GM23248 (cell line): ENCODE measurements at regions not wholly inside any gene's neighbourhood (a gene's known extent, or its start where the extent isn't known, plus 50 kb on each side); places are given as distances from the start of the nearest gene placed in this dataset.

Experiments
- DNase-seq: peaks from one replicate; pipeline ENCODE4 v3.0.0-alpha.2; 2015
- H2AFZ ChIP-seq: fragments of 200-600 bp; sonication (generic); 2 replicates; pipeline ENCODE4 v1.6.1; 2016; ENCODE audit warnings: antibody characterized with exemption
- H3F3A ChIP-seq: fragments of 200-600 bp; sonication (generic); 2 replicates; pipeline ENCODE4 v1.6.1; 2016; ENCODE audit warnings: mild to moderate bottlenecking, antibody characterized with exemption, mixed run types; ENCODE audit not compliant: insufficient read depth
- H3K27ac ChIP-seq: fragments of 200-600 bp; sonication (generic); 2 replicates; pipeline ENCODE4 v1.5.1; 2016; ENCODE audit warnings: mild to moderate bottlenecking
- H3K27me3 ChIP-seq: fragments of 200-600 bp; sonication (generic); replicated peaks from 2 replicates; pipeline ENCODE4 v1.6.1; 2016; ENCODE audit warnings: mild to moderate bottlenecking; ENCODE audit not compliant: insufficient read depth
- H3K36me3 ChIP-seq: fragments of 200-600 bp; sonication (generic); 2 replicates; pipeline ENCODE4 v1.6.1; 2016; ENCODE audit warnings: low read depth, mild to moderate bottlenecking
- H3K4me1 ChIP-seq: fragments of 200-600 bp; sonication (generic); 2 replicates; pipeline ENCODE4 v1.6.1; 2016; ENCODE audit warnings: mild to moderate bottlenecking; ENCODE audit not compliant: insufficient read depth
- H3K4me2 ChIP-seq: fragments of 200-600 bp; sonication (generic); one replicate; pipeline ENCODE4 v1.6.1; 2016; ENCODE audit warnings: mild to moderate bottlenecking; ENCODE audit not compliant: unreplicated experiment
- H3K4me3 ChIP-seq: fragments of 200-600 bp; sonication (generic); 2 replicates; pipeline ENCODE4 v1.5.1; 2016; ENCODE audit warnings: mild to moderate bottlenecking
- H3K79me2 ChIP-seq: fragments of 200-600 bp; sonication (generic); 2 replicates; pipeline ENCODE4 v1.6.1; 2016; ENCODE audit warnings: mild to moderate bottlenecking; ENCODE audit not compliant: insufficient read depth
- H3K9ac ChIP-seq: fragments of 200-600 bp; sonication (generic); 2 replicates; pipeline ENCODE4 v1.6.1; 2016; ENCODE audit warnings: mild to moderate bottlenecking
- H3K9me2 ChIP-seq: fragments of 200-600 bp; sonication (generic); 2 replicates; pipeline ENCODE4 v1.6.1; 2016; ENCODE audit warnings: mixed run types, mild to moderate bottlenecking, moderate library complexity; ENCODE audit not compliant: insufficient read depth
- H3K9me3 ChIP-seq: fragments of 200-600 bp; sonication (generic); one replicate; pipeline ENCODE4 v1.6.1; 2017; ENCODE audit warnings: low read depth
- H4K20me1 ChIP-seq: fragments of 200-600 bp; sonication (generic); 2 replicates; pipeline ENCODE4 v1.6.0; 2016; ENCODE audit not compliant: insufficient read depth
- EZH2 ChIP-seq: fragments of 200-600 bp; sonication (generic); IDR thresholded peaks from 2 replicates; pipeline ENCODE4 v1.6.1; 2018; ENCODE audit warnings: antibody characterized with exemption, mild to moderate bottlenecking; ENCODE audit not compliant: insufficient read depth, poor library complexity, severe bottlenecking
- EZH2phosphoT487 ChIP-seq: fragments of 200-600 bp; sonication (generic); IDR thresholded peaks from 2 replicates; pipeline ENCODE4 v1.6.1; 2018; ENCODE audit warnings: antibody characterized with exemption, moderate library complexity, mild to moderate bottlenecking, low read depth; ENCODE audit not compliant: insufficient read depth
- WGBS, 2 experiments: methylation state at CpG; one replicate each; pipeline ENCODE4 v1.1.6; 2015 to 2017; ENCODE audit warnings: low lambda C conversion rate in 2 of 2, low coverage in 1 of 2; ENCODE audit errors: missing lambda C conversion rate in 2 of 2; 5-methylcytosine and 5-hydroxymethylcytosine counted together
- in situ Hi-C: fragments of 300-500 bp; cut with MboI; formaldehyde crosslinking; loops from 2 replicates; pipeline ENCODE4 v1.15.0; 2020

- Histone ChIP-seq H3K4me2 (peak overlapping the region; percentile 98), H3K79me2 (no peaks in the 10 kb centered on the region), H3K36me3 (no peaks in the 10 kb centered on the region), H3K9me2 (no peaks in the 10 kb centered on the region), H4K20me1 (no peaks in the 10 kb centered on the region), H3F3A (peaks cover 32% of the 10 kb centered on the region), H3K4me3 (peak overlapping the region; percentile 77), H3K27ac (peak overlapping the region; percentile 30), H3K9ac (peak overlapping the region; percentile 52), H3K4me1 (no peaks in the 10 kb centered on the region), H3K9me3 (no peaks in the 10 kb centered on the region), H2AFZ (peak overlapping the region; percentile 92), H3K27me3 (no peaks in the 10 kb centered on the region)
- 1 to 2% methylated on average over 28 of the region's 28 CpGs for WGBS, 2 experiments
- in situ Hi-C loops, result no loop called here
- TF ChIP-seq EZH2 (no peak), EZH2phosphoT487 (no peak)
- peak; percentile 79 for DNase-seq
These were observed 215.2 kb upstream of the ZNF184 start for GRCh38 chr6:27688014-27688586.

- H3K9me3 ChIP-seq, result no peaks in the 10 kb centered on the region
- H3K27me3 ChIP-seq, result no peaks in the 10 kb centered on the region
- H3K79me2 ChIP-seq, result no peaks in the 10 kb centered on the region
- H3F3A ChIP-seq, result peaks cover 32% of the 10 kb centered on the region
- H3K4me1 ChIP-seq, result no peaks in the 10 kb centered on the region
- peak overlapping the region; percentile 30 for H3K27ac ChIP-seq
- peak overlapping the region; percentile 92 for H2AFZ ChIP-seq
- WGBS, 2 experiments, result 4% methylated on average over 42 to 43 of the region's 43 CpGs
- no peaks in the 10 kb centered on the region for H3K9me2 ChIP-seq
- TF ChIP-seq EZH2 (no peak), EZH2phosphoT487 (no peak)
- H3K4me3 ChIP-seq, result peak overlapping the region; percentile 77
- H3K4me2 ChIP-seq, result peak overlapping the region; percentile 98
- peak overlapping the region; percentile 52 for H3K9ac ChIP-seq
- DNase-seq, result peak; percentile 90
- in situ Hi-C loops, result no loop called here
- H3K36me3 ChIP-seq, result no peaks in the 10 kb centered on the region
- no peaks in the 10 kb centered on the region for H4K20me1 ChIP-seq
These were observed 214.5 kb upstream of the ZNF184 start for GRCh38 chr6:27687154-27688013.

GRCh38 chr6:27685279-27685678, 212.4 kb upstream of the ZNF184 start:
- no peaks in the 10 kb centered on the region for H3K9me2 ChIP-seq
- H2AFZ ChIP-seq, result no peak overlapping the region
- peaks cover 5% of the 10 kb centered on the region for H3K27me3 ChIP-seq
- no peaks in the 10 kb centered on the region for H3K36me3 ChIP-seq
- WGBS, 2 experiments, result 39 to 42% methylated on average over 8 of the region's 8 CpGs
- H3F3A ChIP-seq, result peaks cover 40% of the 10 kb centered on the region
- H4K20me1 ChIP-seq, result no peaks in the 10 kb centered on the region
- no peaks in the 10 kb centered on the region for H3K79me2 ChIP-seq
- H3K4me2 ChIP-seq, result no peak overlapping the region
- H3K4me1 ChIP-seq, result no peaks in the 10 kb centered on the region
- no peak overlapping the region for H3K4me3 ChIP-seq
- DNase-seq, result no peak
- TF ChIP-seq EZH2phosphoT487 (no peak), EZH2 (no peak)
- H3K9me3 ChIP-seq, result no peaks in the 10 kb centered on the region
- no peak overlapping the region for H3K9ac ChIP-seq
- in situ Hi-C loops, result no loop called here
- H3K27ac ChIP-seq, result no peak overlapping the region

- no peak for TF ChIP-seq EZH2
- TF ChIP-seq EZH2phosphoT487, result no peak
- H3K9me3 ChIP-seq, result no peaks in the 10 kb centered on the region
- no peaks in the 10 kb centered on the region for H3K36me3 ChIP-seq
- no peaks in the 10 kb centered on the region for H4K20me1 ChIP-seq
- DNase-seq, result peak; percentile 81
- no peaks in the 10 kb centered on the region for H3K79me2 ChIP-seq
- no peak overlapping the region for H2AFZ ChIP-seq
- H3K27me3 ChIP-seq, result peaks cover 12% of the 10 kb centered on the region
- 17 to 18% methylated on average over 34 of the region's 34 CpGs for WGBS, 2 experiments
- in situ Hi-C loops, result no loop called here
- H3K4me2 ChIP-seq, result no peak overlapping the region
- H3F3A ChIP-seq, result peaks cover 40% of the 10 kb centered on the region
- no peaks in the 10 kb centered on the region for H3K4me1 ChIP-seq
- no peak overlapping the region for H3K27ac ChIP-seq
- no peak overlapping the region for H3K9ac ChIP-seq
- no peaks in the 10 kb centered on the region for H3K9me2 ChIP-seq
- H3K4me3 ChIP-seq, result no peak overlapping the region
These were observed 211.6 kb upstream of the ZNF184 start for GRCh38 chr6:27684264-27685211.
